KOPT-K1 (cell line): ENCODE measurements at regions not wholly inside any gene's neighbourhood (a gene's known extent, or its start where the extent isn't known, plus 50 kb on each side); places are given as distances from the start of the nearest gene placed in this dataset.
"Not testable (repeated sequence)": the region's sequence is repeated elsewhere in the genome, so short reads cannot be mapped to it uniquely, and the experiment has no call there.

ENCODE experiments used
- H3K27ac ChIP-seq: fragments of 200-600 bp; sonication (generic); 2 replicates; pipeline ENCODE4 v1.5.1; 2016; ENCODE audit warnings: antibody characterized with exemption, mild to moderate bottlenecking, low read depth, low read length; ENCODE audit not compliant: poor library complexity, severe bottlenecking
- H3K36me3 ChIP-seq: fragments of 200-600 bp; sonication (generic); 2 replicates; pipeline ENCODE4 v1.5.1; 2017; ENCODE audit warnings: antibody characterized with exemption, mild to moderate bottlenecking, low read length, moderate library complexity; ENCODE audit not compliant: insufficient read depth
- H3K9me3 ChIP-seq: fragments of 200-600 bp; sonication (generic); 2 replicates; pipeline ENCODE4 v1.5.1; 2017; ENCODE audit warnings: antibody characterized with exemption, low read length, mild to moderate bottlenecking; ENCODE audit not compliant: insufficient read depth, poor library complexity, severe bottlenecking

DNA sequence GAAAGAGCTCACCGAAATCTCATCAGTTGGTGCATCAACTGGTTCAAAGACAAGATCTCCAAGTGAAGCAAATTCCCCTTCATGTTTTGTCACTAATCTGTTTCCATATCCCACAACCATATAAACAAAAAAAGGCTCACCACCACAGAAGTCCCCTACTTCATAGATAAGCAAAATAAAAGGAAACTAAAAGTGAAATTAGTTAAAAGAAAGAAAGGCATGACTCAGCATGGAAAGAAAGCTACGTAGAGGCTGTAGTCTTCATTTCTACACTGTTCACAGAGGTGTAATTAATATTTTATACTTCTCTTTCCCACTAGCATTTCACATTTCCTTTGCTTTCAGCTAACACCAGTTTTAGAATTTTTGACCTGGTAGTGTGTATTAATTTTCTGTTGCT is 208.0 kb downstream of the CYLC2 start:
- Histone ChIP-seq H3K27ac (no peak overlapping the region), H3K36me3 (no peaks in the 10 kb centered on the region), H3K9me3 (no peaks in the 10 kb centered on the region)

DNA sequence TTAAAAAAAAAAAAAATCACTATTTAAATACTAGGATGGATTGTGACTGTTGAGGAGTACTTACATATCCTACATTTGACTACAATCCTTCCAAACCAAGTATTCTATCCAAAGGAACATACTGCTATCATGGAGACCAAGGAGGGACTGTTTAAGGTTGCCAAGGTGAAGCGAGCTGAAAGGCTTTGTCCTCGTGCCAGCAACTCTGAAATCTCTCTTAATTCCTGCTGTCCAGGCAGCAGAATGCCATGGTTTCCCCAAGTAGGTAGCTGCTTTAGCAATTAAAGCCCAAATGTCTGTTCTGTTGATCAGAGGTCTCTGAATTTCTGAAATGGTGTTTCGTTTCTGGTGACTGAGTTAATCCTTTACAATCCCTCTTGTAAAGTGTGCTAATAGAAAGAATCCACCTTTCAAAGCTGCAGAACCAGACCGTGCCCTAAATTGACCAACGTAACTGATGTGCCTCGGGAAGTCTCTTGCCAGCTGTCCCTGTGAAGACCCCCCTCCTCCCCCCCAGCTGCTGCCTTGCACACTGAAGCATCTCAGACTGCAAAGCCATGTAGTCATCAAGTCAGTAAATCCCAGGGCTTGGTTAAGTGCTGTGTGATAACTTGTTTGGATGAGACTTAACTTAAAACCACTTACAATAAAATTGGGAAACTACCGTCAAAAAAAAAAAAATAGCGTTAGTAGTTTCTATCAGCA is 210.9 kb downstream of the CYLC2 start:
- H3K36me3 ChIP-seq, H3K9me3 ChIP-seq, H3K27ac ChIP-seq: not testable (repeated sequence)

GRCh38 chr9:103210607-103211006 is 215.5 kb downstream of the CYLC2 start:
- Histone ChIP-seq H3K27ac (no peak overlapping the region), H3K9me3 (peaks cover 8% of the 10 kb centered on the region)

DNA sequence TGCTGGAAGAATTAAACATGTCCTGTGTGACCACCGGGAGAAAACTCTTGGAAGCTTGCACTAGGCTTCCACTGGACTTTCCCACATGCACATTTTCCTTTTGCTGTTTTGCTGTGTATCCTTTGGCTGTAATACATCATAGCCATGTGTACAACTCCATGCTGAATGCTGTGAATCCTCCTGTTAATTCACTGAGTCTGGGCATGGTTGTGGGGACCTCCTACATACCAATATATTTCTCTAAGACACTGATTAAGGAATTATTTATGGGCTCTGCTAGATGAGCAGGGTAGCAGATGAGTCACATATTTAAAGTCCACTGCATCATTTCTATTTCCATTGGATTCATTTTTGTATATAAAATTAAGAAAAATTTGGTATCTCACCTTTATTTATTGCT is 220.1 kb downstream of the CYLC2 start:
- Histone ChIP-seq H3K36me3 (no peaks in the 10 kb centered on the region), H3K27ac (no peak overlapping the region), H3K9me3 (peaks cover 8% of the 10 kb centered on the region)

More at GRCh38 chr9:103210607-103211006, 215.5 kb downstream of the CYLC2 start:
- H3K36me3 ChIP-seq, result no peaks in the 10 kb centered on the region

GRCh38 chr9:103225702-103226646 is 230.8 kb downstream of the CYLC2 start:
- H3K9me3 ChIP-seq, result no peaks in the 10 kb centered on the region
- no peak overlapping the region for H3K27ac ChIP-seq
- no peaks in the 10 kb centered on the region for H3K36me3 ChIP-seq

GRCh38 chr9:103226647-103227013 is 231.5 kb downstream of the CYLC2 start:
- no peaks in the 10 kb centered on the region for H3K36me3 ChIP-seq
- no peak overlapping the region for H3K27ac ChIP-seq
- no peaks in the 10 kb centered on the region for H3K9me3 ChIP-seq

- H3K9me3 ChIP-seq, H3K36me3 ChIP-seq, H3K27ac ChIP-seq: not testable (repeated sequence)
These were observed 242.5 kb downstream of the CYLC2 start for GRCh38 chr9:103237571-103238109.

DNA sequence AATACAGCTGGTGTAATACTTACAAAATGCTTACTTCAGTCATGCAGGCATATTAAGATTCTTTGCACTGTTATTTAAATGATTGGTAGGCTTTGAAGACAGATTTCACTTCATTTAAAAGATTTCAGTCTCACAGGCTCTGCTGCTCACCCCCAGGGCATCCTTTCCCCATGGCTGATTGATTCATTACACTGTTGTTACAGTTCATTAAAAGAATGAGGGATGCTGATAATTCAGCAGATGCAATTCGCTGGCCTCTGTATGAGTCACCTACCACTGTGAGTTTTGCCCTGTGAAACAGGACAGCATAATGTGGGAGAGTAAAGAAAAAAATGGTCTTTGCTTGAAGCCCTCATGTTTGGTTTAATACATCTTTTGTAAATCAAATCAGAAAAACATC is 246.9 kb downstream of the CYLC2 start:
- no peak overlapping the region for H3K27ac ChIP-seq
- no peaks in the 10 kb centered on the region for H3K9me3 ChIP-seq
- H3K36me3 ChIP-seq, result no peaks in the 10 kb centered on the region

GRCh38 chr9:103242486-103242885 is 247.4 kb downstream of the CYLC2 start:
- H3K27ac ChIP-seq, result no peak overlapping the region
- no peaks in the 10 kb centered on the region for H3K9me3 ChIP-seq
- no peaks in the 10 kb centered on the region for H3K36me3 ChIP-seq

- Histone ChIP-seq H3K9me3 (no peaks in the 10 kb centered on the region), H3K27ac (no peak overlapping the region), H3K36me3 (no peaks in the 10 kb centered on the region)
These were observed 248.4 kb downstream of the CYLC2 start for GRCh38 chr9:103243553-103243952.

- Histone ChIP-seq H3K27ac (no peak overlapping the region), H3K9me3 (no peaks in the 10 kb centered on the region), H3K36me3 (no peaks in the 10 kb centered on the region)
These were observed 250.2 kb downstream of the CYLC2 start for GRCh38 chr9:103245369-103245768.

GRCh38 chr9:103261951-103262350 is 266.8 kb downstream of the CYLC2 start:
- Histone ChIP-seq H3K36me3 (no peaks in the 10 kb centered on the region), H3K27ac (no peak overlapping the region), H3K9me3 (no peaks in the 10 kb centered on the region)

DNA sequence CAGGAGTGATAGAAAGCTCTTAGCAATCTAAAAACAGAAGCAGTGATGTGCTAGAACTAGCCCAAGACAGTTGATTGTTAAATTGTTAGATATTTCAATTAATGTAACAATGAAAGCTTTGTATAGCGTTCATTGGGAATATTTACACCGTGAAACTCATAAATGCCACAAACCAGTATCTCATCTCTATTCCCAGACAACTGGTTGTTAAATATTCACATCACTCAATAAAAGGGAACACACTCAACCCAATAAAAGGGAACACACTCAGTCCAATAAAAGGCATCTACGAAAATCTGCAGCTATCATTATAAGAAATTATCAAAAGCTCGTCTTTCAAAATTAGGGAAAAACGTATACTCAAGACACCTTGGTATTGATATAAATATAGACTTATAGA is 270.9 kb downstream of the CYLC2 start:
- no peaks in the 10 kb centered on the region for H3K9me3 ChIP-seq
- no peak overlapping the region for H3K27ac ChIP-seq

GRCh38 chr9:103277240-103277639 is 282.1 kb downstream of the CYLC2 start:
- no peaks in the 10 kb centered on the region for H3K36me3 ChIP-seq
- no peak overlapping the region for H3K27ac ChIP-seq
- no peaks in the 10 kb centered on the region for H3K9me3 ChIP-seq

More for the DNA sequence above, 270.9 kb downstream of the CYLC2 start:
- H3K36me3 ChIP-seq, result no peaks in the 10 kb centered on the region

DNA sequence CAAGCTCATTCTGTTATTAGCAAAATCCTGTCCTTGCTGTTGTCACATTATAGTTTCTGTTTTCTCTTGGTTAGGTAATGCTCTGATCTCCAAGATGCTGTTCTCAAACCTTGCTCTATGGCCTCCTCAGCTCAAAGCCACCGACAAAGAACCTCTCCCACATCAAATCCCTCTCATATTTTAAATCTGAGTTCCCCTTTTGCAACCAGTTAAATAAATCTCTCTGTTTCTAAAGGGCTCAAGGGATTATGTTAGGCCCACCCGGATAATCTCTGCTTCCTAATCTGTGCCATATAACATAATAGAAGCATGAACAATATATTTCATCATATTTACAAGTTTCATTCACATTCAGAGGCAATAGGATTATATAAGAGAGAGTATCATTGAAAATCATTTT is 286.0 kb downstream of the CYLC2 start:
- H3K9me3 ChIP-seq, result no peaks in the 10 kb centered on the region

More for the DNA sequence above, 286.0 kb downstream of the CYLC2 start:
- Histone ChIP-seq H3K36me3 (no peaks in the 10 kb centered on the region), H3K27ac (no peak overlapping the region)
